WTC11 (cell line): ENCODE measurements at regions not wholly inside any gene's neighbourhood (a gene's known extent, or its start where the extent isn't known, plus 50 kb on each side); places are given as distances from the start of the nearest gene placed in this dataset.

Experiments used
- ESRRA ChIP-seq: sonication (generic); formaldehyde crosslinking; IDR thresholded peaks from 2 replicates; pipeline ENCODE4 v1.8.1; 2022; ENCODE audit warnings: mild to moderate bottlenecking, missing genetic modification reagents, borderline replicate concordance
- HMGA2 ChIP-seq: fragments of 250-450 bp; sonication (Bioruptor Pico); IDR thresholded peaks from 2 replicates; pipeline ENCODE4 v1.4.0; 2021; ENCODE audit warnings: mild to moderate bottlenecking, moderate library complexity
- TCF7 ChIP-seq: sonication (generic); formaldehyde crosslinking; IDR thresholded peaks from 2 replicates; pipeline ENCODE4 v1.8.0; 2022; ENCODE audit warnings: mild to moderate bottlenecking, low read depth, missing genetic modification reagents, moderate library complexity
- ZNF232 ChIP-seq: sonication (generic); formaldehyde crosslinking; IDR thresholded peaks from 2 replicates; pipeline ENCODE4 v1.8.0; 2022; ENCODE audit warnings: mild to moderate bottlenecking, missing genetic modification reagents
- ZNF416 ChIP-seq: fragments of 250-450 bp; sonication (Bioruptor Pico); IDR thresholded peaks from 2 replicates; pipeline ENCODE4 v1.9.0; 2021; ENCODE audit warnings: mild to moderate bottlenecking, inconsistent platforms
- TF ChIP-seq, protein P1 (sequence below): fragments of 200-600 bp; IDR thresholded peaks from 2 replicates; pipeline ENCODE4 v1.8.0; 2022; ENCODE audit warnings: antibody characterized with exemption
- TF ChIP-seq, protein P2 (sequence below): sonication (generic); formaldehyde crosslinking; IDR thresholded peaks from 2 replicates; pipeline ENCODE4 v1.8.0; 2022; ENCODE audit warnings: mild to moderate bottlenecking, missing genetic modification reagents
- TF ChIP-seq, protein P3 (sequence below): sonication (generic); formaldehyde crosslinking; IDR thresholded peaks from 2 replicates; pipeline ENCODE4 v1.8.0; 2022; ENCODE audit warnings: mild to moderate bottlenecking, missing genetic modification reagents

DNA sequence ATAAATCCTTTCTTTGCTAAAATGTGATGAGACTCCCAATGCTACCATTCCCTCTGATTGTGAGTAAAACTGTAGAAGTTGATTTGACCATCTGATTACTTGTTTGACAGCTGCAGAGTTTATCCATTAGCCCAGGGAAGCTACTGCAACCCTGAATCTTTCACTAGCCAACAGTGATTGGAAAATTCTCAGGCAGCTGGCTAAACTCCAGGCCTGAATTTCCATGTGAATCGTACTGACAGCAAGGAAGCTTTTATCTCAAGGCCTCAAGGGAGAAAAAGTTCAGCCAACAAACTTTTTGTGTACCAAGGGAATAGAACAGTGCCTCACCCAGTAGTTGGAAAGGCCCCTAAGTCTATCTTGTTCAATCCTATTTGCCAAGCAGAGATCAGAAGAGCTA lies 246.7 kb upstream of the TRPM3 start:
- TF ChIP-seq ESRRA (CRISPR knock-in tag): no peak
- TF ChIP-seq, protein P1, sequence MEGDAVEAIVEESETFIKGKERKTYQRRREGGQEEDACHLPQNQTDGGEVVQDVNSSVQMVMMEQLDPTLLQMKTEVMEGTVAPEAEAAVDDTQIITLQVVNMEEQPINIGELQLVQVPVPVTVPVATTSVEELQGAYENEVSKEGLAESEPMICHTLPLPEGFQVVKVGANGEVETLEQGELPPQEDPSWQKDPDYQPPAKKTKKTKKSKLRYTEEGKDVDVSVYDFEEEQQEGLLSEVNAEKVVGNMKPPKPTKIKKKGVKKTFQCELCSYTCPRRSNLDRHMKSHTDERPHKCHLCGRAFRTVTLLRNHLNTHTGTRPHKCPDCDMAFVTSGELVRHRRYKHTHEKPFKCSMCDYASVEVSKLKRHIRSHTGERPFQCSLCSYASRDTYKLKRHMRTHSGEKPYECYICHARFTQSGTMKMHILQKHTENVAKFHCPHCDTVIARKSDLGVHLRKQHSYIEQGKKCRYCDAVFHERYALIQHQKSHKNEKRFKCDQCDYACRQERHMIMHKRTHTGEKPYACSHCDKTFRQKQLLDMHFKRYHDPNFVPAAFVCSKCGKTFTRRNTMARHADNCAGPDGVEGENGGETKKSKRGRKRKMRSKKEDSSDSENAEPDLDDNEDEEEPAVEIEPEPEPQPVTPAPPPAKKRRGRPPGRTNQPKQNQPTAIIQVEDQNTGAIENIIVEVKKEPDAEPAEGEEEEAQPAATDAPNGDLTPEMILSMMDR: no peak
- TF ChIP-seq TCF7 (CRISPR knock-in tag): no peak
- TF ChIP-seq, protein P2, sequence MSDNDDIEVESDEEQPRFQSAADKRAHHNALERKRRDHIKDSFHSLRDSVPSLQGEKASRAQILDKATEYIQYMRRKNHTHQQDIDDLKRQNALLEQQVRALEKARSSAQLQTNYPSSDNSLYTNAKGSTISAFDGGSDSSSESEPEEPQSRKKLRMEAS (CRISPR knock-in tag): no peak
- TF ChIP-seq, protein P3, sequence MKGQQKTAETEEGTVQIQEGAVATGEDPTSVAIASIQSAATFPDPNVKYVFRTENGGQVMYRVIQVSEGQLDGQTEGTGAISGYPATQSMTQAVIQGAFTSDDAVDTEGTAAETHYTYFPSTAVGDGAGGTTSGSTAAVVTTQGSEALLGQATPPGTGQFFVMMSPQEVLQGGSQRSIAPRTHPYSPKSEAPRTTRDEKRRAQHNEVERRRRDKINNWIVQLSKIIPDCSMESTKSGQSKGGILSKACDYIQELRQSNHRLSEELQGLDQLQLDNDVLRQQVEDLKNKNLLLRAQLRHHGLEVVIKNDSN (CRISPR knock-in tag): no peak
- TF ChIP-seq ZNF232 (CRISPR knock-in tag): no peak
- no peak for TF ChIP-seq ZNF416 (CRISPR knock-in tag)
- no peak for TF ChIP-seq HMGA2 (CRISPR knock-in tag)
